ENCODE measurements at regions not wholly inside any gene's neighbourhood (a gene's known extent, or its start where the extent isn't known, plus 50 kb on each side); places are given as distances from the start of the nearest gene placed in this dataset.

- TF ChIP-seq EZH2 (IDR thresholded peaks at IDR 0.05; ENCODE audit: borderline replicate concordance, low read length), result no peak
- no peak for TF ChIP-seq CTCF (IDR thresholded peaks at IDR 0.05; ENCODE audit: low read length)
Observed at GRCh38 chr10:10532826-10533225, 484.8 kb upstream of the CELF2 start.
